ENCODE measurements at regions not wholly inside any gene's neighbourhood (a gene's known extent, or its start where the extent isn't known, plus 50 kb on each side); places are given as distances from the start of the nearest gene placed in this dataset.
A peak's percentile ranks its signal among the peaks of the same experiment; 100 is the strongest.
"Not testable (repeated sequence)": the region's sequence is repeated elsewhere in the genome, so short reads cannot be mapped to it uniquely, and the experiment has no call there.

DNA sequence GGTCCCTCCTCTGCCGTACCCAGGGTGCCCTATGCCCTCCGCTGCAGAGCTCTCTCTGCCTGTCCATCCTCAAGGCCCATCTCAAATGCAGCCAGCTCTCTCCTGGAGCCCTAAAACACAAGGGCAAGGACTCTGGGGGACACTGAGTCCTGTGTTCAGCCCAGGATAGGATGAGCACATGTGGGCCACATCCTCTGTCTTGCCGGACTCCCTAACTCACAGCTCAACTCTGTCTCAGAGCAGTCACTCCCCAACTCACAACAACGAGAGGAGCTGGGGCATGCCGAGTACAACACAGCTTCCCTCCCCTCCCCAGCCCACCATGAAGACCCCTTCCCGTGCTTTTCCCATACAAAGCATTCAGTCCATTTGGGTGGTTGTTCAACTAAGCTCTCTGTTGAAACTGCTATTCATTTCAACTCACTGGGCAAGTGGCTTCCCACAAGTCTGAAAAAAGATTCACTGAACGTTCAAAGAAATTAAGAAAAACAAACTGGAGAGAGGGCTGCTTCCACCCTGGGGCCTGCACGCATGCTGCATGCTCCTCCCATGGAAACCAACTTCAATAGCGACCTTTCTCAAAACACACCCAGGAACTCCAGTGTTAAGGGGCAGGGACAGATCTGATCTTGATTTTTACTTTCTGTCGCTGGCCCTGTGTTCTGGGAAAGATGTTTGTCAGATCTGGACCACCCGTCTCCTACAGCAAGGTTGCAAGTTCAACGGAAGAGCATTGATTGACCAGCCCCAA, 124.3 kb upstream of the IGF1R start:
- DNase-seq (ENCODE audit: low read depth in 2 of 2), result no peak

DNA sequence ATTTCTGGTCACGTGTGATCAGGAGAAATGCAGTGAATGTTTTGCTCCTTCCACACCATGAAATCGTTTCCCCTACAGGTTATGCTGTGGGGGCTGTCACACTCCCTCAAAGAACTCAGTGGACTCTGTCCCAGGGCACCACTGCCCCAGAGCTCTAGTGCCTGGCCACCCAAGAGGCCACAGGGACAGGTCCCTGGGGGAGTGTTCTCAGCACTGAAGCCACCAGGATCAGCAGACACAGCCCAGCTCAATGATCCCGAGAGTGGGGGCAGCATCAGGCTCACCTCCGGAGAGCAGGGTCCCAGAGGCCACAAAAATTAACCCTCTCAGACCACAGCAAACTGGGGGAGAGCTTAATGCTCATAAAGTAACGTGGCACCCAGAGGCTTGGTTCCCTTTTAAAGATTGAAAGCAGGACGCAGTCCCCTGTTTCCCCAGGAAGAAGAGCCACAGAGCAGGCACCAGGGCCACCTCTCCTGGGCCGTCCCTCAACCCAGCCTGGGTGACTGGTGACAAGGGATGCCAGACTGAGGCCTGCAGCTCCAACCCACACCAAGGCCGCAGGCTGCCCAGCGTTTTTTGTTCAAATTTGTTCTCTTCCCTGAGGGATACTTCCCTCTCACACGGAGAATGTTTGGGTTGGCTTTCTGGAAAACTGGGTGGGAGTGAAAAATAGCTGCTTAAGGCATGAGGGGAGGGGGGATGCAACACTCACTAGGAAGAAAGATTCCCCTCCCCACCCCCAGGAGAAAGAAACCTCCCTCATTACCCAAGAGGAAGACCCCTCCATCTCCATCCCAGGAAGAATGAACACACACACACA, 123.3 kb upstream of the IGF1R start:
- no peak for DNase-seq (ENCODE audit: low read depth in 2 of 2)

DNA sequence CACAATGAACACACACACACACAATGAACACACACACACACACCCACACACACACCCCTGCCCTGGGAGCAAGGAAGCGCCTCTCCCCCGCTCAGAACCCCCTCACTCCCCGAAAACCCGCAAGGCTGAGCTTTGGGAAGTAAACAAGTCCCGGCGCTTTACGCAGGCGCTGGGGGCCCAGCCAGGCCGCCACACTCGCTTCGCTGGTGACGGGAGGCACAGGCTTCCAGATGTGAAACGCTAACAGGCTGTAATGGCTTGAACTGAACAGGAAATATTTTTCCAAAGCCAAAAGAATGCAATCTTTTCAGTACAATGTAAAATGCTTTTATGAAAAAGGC, 122.7 kb upstream of the IGF1R start:
- DNase-seq (ENCODE audit: low read depth in 2 of 2), result no peak

DNA sequence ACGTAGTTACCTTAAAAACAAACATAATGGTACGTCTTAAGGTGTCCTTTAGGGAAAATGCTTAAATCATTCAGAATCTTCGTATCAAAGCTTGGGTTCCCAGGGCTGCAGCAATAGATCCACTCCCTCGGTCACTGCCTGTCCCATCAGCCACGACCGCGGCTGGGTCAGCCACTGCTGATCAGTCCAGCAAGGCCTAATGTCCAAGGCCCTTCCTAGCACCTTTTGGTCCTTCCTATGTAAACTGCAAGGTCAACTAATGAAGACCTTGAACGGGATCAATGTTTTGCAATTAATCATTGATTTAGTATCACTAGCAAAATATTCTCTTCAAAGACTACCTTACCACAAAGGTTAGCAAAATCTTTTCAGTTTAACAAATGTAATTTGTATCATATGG, 122.2 kb upstream of the IGF1R start:
- no peak for DNase-seq (ENCODE audit: low read depth in 2 of 2)

DNA sequence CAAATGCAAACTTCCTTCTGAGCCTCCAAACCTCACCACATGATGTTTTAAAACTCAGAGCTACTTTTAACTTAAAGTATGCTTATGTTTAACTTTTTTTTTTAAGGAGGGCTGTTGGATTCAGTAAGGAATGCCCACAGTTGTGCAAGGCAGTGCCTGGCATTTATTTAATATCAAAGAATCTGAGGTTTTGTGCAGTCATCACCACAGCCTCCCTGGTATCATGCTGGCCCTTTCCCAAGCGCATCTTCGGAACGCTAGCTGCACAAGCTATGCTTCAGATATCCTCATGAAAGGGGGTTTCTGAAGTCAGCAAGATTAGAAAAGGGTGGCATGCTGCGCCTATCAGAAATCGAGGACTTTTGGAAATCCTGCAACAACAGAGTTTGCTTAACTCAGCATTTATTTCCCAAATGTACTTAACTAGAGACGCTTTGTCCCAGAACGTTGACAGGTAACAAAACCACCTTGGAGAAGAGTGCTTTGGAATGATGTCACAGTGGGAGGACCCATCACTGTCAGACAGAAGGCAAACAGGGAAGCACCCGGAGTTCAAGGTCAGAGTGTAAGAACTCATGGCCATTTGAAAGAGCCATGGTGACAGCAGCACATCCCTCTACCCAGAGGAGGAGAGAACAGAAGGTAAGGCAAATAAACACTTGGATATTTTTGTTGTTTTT, 120.2 kb upstream of the IGF1R start:
- DNase-seq (ENCODE audit: low read depth in 2 of 2), result no peak

DNA sequence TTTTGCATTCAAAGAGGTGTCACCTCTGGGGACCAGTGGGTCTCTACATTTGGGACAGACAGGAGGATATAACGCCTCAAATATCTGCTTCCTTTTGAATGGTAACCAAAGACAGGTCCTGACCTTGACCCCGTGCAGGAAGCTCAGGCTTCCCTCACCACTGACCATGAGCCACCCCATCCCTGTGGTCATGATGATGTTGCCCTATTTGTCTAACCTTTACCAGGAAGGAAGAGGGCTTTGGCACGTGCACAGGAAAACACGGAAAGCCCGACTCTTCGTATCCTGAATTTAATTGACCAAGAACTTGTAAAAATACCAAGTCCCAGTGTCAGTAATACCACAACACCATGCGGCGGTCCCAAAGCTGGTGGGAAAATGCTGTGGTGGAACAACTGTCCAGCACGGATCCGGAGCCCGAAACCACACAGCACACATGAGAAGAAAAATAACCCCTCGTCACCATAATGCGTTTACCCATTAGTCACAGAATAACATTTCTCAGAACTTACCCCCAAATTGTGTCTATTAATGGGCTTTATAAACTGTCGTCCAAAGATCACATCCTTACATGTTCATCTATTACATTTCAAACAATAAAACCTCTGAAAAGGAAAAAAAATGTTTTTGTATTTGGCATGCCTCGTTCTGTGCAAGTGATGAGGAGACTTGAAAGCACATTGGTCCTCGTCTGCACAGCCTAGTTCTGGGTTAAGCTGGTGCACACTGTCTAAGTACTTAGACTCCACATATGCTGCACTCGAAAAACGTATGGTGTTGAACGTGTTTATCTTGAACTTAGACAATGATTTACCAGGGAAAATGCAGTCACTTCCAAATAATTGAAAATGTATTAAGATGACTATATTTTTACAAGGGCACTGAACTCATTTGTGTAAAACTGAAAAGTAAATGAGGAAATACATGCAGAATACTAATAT, 118.9 kb upstream of the IGF1R start:
- no peak for DNase-seq (ENCODE audit: low read depth in 2 of 2)

DNA sequence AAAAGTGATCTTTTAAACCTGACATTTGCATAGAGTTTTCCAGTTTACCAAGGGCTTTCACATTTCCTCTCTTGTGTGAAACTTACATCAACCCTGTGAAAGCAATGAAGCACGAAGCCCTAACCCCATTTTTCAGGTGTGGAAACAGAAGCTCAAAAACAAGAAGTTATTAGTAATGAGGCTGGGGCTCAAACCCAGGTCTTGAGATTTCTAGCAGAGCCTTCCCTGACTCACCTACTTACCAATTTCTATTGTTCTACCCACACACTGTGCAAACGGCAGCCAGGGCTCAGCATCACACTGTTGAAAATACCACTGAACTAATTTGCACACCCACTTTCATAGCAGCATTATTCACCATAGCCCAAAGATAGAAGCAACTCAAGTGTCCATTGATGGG, 117.8 kb upstream of the IGF1R start:
- DNase-seq (ENCODE audit: low read depth in 2 of 2), result no peak

DNA sequence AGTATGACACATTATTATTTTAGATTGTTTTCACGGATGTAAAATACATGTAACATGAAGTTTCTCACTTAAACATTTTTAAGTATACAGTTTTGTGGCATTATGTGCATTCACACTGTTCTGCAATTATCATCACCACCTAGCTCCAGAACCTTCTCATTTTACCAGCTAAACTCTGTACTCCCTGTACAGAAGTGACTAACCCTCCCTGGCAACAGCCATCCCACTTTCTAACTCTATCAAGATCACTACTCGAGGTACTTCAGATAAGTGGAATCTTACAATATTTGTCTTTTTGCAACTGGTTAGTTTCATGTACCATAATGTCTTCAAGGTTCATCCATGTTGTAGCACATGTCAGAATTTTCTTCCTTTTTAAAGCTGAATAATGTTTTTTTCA, 116.3 kb upstream of the IGF1R start:
- DNase-seq (ENCODE audit: low read depth in 2 of 2), result no peak

DNA sequence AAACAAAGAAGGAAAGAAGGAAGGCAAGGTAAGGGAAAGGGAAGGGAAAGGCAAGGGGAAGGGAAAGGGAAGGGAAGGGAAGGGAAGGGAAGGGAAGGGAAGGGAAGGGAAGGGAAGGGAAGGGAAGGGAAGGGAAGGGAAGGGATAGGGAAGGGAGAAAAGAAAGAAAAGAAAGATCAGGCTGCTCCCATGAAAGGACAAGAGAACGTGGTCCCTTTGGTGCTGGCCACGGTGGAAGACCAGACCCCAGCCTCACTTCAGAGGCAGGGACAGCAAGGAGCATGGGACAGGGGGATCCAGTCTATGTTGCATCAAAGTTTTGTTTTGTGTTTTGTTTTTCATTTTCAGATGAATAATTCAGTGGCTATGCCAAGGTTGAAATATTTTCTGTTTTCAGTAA, 111.4 kb upstream of the IGF1R start:
- no peak for DNase-seq (ENCODE audit: low read depth in 2 of 2)

DNA sequence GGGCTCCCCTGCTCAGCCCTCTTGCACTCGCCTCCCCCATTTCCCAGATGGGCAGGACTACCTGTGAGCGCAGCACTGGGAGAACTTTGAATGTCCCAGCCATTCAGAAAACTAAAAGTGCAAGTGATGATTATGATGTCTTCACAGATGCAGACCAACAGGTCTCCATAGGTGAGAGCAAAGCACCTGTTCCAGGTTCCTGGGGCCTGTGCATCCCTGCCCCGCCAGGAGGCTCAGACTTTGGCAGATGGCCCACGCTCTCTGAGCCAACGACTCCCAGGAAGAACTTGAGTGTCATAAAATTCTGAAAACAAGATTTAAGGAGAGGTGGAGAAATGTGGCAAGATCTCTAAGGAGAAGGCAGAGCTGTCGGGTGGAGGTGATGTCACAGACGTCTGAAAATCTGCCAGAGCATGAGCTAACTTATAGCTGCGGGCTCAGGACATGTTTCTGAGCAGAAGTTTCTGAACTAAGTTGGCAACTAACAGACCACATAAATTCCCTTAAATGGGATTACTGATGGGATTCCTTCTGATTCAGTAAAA, 110.8 kb upstream of the IGF1R start:
- DNase-seq (ENCODE audit: low read depth in 2 of 2), result no peak

DNA sequence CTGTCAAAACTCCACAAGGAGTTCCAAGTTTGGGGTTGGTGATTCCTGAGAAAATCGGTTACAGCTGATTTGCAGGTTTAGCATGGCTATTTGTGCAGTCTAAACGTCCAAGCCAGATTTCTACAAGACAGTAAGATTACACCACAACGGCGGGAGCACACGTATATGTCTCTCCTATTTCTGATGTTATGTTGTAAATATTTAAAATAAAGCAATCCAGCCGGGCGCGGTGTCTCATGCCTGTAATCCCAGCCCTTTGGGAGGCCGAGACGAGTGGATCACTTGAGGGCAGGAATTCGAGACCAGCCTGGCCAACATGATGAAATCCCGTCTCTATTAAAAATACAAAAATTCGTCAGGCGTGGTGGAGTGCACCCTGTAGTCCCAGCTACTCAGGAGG, 106.8 kb upstream of the IGF1R start:
- no peak for DNase-seq (ENCODE audit: low read depth in 2 of 2)

DNA sequence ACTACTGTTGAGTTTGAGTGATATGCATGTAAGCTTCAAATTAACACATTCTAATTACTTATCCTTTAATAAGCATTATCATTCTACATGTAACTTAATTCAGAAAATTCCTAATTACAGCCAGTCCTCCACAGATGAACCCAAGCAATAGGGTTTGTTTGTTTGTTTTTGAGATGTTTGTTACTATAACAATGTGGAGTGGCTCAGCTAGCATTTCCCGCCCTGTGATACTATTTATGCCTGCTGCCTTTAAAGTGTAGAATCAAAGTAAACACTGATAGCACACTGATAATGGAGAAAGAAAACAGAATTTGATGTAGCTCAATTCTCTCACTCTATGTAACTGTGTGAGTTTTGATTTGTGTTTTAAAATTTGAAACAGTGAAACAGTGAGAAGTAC, 105.1 kb upstream of the IGF1R start:
- DNase-seq (ENCODE audit: low read depth in 2 of 2), result no peak

DNA sequence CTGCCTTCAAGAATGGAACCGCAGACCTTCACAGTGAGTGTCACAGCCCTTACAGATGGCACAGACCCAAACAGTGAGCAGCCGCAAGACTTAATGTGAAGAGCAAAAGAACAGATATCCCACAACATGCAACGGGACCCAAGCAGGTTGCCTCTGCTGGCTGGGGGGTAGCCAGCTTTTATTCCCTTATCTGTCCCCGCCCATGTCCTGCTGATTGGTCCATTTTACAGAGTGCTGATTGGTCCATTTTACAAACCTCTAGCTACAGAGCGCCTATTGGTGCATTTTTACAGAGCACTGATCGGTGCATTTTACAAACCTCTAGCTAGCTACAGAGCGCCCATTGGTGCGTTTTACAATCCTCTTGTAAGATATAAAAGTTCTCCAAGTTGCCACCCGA, 102.0 kb upstream of the IGF1R start:
- no peak for DNase-seq (ENCODE audit: low read depth in 2 of 2)

DNA sequence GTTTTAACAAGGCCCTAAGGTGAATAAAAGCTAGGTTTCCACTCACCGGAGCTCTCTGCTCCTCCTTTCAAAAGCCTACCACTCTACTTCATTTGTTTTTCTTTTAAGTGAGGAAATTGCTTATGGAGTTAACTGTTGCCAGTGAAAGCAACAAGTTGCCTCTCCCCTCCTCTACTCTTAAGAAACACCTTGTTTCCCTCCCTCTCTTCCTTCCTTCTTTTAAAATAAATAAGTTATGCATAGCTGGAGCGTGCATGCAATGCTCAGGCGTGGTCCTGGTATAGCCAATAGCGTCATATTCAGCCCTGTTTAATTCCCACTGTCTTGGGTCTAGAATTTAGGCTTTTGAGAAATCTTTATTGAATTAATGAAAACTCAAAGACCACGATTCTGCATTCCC, 101.1 kb upstream of the IGF1R start:
- DNase-seq (ENCODE audit: low read depth in 2 of 2), result no peak

DNA sequence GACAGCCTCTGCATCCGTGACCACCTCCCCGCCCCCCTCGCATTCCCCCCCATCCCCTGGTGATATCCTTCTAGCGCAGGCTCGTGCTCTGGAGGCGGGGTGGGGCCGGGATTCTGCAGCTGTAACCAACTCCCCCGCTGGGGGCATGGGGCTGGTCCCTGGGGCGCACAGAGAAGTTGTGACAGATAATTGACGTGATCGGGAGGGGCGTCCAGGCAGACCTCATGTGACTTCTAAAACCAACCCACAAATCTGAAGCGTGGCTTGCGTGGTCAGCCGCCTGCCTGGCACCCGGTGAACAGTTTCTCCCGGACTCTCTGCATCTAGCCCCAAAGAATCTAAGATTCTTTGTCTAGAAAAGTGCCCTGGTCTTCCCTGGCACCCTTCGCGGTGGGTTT, 100.6 kb upstream of the IGF1R start:
- no peak for DNase-seq (ENCODE audit: low read depth in 2 of 2)

DNA sequence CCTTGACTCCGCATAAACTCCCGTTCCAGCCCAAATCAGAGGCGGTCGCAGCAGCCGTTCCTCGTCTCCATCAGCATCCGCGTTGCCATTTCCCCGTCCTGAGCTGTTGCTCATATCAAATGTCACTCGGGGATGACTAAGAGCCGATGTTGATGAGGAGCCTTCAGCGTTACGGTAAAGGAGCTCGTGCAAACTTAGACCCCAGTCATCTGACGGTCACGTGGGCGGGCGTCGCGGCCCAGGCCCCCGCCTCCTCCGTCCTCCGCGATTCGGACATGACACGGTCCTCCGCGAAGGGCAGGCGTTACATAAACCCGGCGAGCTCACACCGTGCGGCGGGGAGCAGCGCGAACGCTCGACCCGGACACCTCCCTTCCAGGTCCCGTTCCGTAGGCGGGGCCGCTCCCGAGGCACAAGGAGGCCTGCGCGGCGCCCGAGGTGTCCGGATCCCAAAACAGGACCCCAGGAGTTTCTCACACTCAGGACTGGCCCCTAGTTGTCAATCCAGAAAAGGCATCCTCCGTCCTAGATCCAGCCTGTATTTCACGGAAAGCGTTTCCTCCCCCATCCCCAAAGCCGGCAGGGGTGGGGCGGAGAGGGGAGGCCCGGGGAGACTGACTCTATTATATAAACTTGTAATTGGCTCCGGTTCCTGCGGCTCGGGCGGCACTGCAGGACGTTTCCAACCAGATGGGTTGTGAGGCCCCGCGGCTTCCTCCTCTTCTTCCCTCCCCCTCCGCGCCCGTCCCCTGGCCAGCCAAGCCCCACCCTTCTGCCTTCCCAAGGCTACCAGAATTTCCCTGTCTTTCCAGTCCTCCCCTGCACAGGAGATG, 100.0 kb upstream of the IGF1R start:
- DNase-seq (ENCODE audit: low read depth in 2 of 2), result peak; percentile 27 to 31

DNA sequence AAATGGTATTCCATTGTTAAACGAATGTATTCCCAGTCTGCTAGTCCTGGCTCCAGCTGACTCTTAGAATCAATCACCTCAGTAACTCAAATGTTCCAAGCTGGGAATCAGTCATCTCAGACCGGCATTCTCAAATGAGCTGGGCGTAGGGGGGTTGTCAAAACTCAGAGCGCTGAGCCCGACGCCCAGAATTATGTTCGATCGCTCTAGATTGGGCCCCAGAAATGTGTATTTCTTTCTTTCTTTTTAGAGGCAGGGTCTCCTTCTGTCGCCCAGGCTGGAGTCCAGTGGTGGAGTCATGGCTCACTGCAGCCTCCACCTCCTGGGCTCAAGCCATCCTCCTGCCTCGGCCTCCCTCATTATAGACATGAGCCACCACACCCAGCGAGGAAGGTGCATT, 99.3 kb upstream of the IGF1R start:
- no peak for DNase-seq (ENCODE audit: low read depth in 2 of 2)

DNA sequence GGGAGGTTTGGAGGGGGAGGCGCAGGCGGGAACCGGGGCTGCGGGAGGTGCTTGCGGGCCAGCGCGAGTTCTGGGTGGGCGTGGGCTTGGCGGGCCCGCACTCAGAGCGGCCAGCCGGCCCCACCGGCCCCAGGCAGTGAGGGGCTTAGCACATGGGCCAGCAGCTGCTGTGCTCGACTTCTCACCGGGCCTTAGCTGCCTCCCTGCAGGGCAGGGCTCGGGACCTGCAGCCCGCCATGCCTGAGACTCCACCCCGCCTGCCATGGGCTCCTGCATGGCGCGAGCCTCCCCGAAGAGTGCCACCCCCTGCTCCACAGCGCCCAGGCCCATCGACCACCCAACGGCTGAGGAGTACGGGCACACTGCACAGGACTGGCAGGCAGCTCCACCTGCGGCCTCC, 98.6 kb upstream of the IGF1R start:
- DNase-seq (ENCODE audit: low read depth in 2 of 2), result no peak

DNA sequence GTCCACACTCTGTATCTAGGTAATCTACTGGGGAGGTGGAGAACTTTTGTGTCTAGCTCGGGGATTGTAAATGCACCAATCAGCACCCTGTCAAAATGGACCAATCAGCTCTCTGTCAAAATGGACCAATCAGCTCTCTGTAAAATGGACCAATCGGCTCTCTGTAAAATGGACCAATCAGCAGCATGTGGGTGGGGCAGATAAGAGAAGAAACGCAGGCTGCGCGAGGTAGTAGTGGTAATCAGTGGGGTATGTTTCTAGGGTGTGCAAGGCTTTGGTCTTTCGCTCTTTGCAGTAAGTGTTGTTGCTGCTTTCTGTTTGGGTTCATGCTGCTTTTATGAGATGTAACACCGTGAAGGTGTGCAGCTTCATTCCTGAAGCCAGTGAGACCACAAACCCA, 98.0 kb upstream of the IGF1R start:
- not testable (repeated sequence) for DNase-seq (ENCODE audit: low read depth in 2 of 2)

DNA sequence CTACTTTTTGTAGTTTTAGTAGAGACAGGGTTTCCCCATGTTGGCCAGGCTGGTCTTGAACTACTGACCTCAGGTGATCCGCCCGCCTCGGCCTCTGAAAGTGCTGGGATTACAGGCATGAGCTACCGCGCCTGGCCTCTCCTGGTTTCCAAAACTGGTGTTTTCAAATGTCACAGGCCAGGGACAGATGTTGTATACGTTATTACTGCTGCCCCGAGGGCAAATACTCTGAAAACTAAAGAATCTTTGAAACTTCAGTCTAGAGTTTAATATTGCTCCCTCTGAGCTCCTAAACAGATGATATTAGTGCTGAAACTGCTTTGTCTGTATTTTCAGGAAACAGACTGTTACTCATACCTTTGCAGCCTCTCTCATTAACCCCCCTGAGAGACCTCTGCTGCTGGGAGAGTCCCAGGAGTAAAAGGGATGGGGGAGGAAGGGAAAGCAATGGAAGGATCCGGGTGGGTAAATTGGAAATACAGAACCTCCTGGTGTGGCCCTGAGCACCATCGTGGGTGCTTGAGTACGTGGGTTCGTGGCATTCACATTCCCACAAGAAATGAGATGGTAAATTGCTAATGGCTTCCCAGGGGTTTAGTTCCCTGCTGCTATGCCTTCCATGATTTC, 96.3 kb upstream of the IGF1R start:
- DNase-seq (ENCODE audit: low read depth in 2 of 2), result no peak
